ENCODE measurements at regions not wholly inside any gene's neighbourhood (a gene's known extent, or its start where the extent isn't known, plus 50 kb on each side); places are given as distances from the start of the nearest gene placed in this dataset.

- no peak for DNase-seq (ENCODE audit: low read depth, low spot score)
- no peak overlapping the region for H3K4me3 ChIP-seq (ENCODE audit: low read depth, low read length)
- TF ChIP-seq CTCF (IDR thresholded peaks at IDR 0.05; ENCODE audit: insufficient read depth, low read length, missing control alignments) = no peak
- ChIA-PET CTCF (interaction anchor here (0.6 kb wide), 2 partner anchors 87 to 133 kb away, joined by 3 read pairs; no protein-coding TSS in a partner anchor), POLR2A (no interaction called here)
These were observed 1130.3 kb downstream of the PCDH9 start for GRCh38 chr13:66099825-66100224.

DNA sequence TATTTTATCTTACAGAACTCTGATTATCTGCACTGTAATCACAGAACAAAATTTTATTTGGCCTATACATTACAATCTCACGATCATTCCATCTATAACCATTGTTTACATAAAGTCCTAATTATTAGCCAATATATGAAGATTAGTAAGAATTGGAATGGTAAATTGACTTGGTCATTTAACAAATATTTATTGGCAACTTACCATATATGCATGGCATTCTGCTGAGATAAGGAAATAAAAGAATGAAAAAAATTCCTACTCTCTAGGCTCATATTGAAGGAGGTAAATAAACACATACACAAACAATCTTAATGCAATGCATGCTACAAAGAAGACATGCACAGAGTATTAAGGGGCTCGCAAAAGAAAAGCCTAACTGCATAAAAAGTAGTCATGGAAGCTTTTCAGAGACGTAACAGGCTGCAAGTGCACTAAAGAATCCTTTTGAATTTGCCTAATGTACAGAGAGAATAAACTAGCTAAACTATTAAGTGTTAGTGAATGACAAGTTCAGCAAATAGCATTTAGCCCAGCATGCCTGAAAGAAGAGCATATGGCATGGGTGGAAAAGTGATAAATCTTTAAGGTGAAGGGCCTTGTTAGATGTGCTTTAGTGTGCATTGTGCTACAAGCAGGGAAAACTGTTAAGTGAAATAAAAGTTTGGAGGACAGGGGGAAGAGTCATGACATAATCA lies 1131.1 kb downstream of the PCDH9 start:
- ChIA-PET CTCF (no interaction called here), POLR2A (no interaction called here)
- DNase-seq (ENCODE audit: low read depth, low spot score) = no peak
- no peak for TF ChIP-seq CTCF (IDR thresholded peaks at IDR 0.05; ENCODE audit: insufficient read depth, low read length, missing control alignments)
- no peak overlapping the region for H3K4me3 ChIP-seq (ENCODE audit: low read depth, low read length)

DNA sequence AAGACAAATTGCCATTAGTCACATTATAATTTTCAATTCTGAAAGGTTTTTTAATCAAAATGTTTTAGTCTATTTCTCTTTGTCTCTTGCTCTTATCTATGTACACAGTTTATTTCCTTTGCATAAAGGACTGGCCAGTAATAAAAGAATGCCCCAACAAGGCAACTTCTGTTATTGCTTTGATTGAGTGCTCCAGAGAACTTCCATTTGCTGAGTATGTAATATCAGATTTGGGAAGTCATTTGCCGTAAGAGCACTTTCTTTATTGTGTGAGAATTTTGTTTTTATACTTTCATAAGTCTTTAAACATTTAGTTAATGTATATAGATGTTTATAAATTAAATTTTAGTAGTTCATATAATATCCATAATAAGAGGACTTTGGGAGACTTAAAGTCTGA lies 1140.4 kb downstream of the PCDH9 start:
- no peak overlapping the region for H3K4me3 ChIP-seq (ENCODE audit: low read depth, low read length)
- ChIA-PET POLR2A (no interaction called here), CTCF (no interaction called here)
- no peak for TF ChIP-seq CTCF (IDR thresholded peaks at IDR 0.05; ENCODE audit: insufficient read depth, low read length, missing control alignments)
- DNase-seq (ENCODE audit: low read depth, low spot score) = no peak

GRCh38 chr13:66087269-66087710 lies 1142.8 kb downstream of the PCDH9 start:
- ChIA-PET POLR2A (no interaction called here), CTCF (no interaction called here)
- no peak for TF ChIP-seq CTCF (IDR thresholded peaks at IDR 0.05; ENCODE audit: insufficient read depth, low read length, missing control alignments)
- no peak for DNase-seq (ENCODE audit: low read depth, low spot score)
- H3K4me3 ChIP-seq (ENCODE audit: low read depth, low read length) = no peak overlapping the region

DNA sequence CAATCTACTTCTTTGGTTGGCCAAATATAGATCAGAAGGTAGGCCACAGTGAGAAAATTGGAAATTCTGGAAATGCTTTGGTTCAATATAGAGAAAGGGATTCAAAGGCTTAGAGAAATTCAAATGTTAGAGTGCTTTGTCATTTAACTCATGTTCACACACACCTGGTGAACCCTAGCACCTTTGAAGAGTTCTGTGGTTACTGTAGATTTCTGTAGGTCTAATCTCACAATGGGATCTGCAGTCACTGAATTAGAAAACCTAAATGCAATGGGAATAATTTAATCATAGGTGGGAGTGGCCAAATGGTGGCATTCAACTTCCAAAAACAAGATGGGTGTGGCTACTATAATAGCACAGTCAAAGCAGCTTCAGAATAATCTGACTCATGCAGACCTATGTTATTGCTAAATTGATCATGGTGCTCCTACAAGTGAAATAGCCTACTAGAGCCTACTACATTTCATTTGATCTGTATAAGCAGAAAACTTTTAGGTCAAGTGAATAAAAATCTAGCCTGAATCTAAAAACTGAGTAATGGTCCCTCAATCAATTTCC lies 1152.9 kb downstream of the PCDH9 start:
- DNase-seq (ENCODE audit: low read depth, low spot score) = no peak
- CTCF ChIA-PET = no interaction called here
- TF ChIP-seq CTCF (IDR thresholded peaks at IDR 0.05; ENCODE audit: insufficient read depth, low read length, missing control alignments) = no peak
- POLR2A ChIA-PET = no interaction called here
- no peak overlapping the region for H3K4me3 ChIP-seq (ENCODE audit: low read depth, low read length)

GRCh38 chr13:66076417-66076816 lies 1153.7 kb downstream of the PCDH9 start:
- TF ChIP-seq CTCF (IDR thresholded peaks at IDR 0.05; ENCODE audit: insufficient read depth, low read length, missing control alignments) = no peak
- H3K4me3 ChIP-seq (ENCODE audit: low read depth, low read length) = no peak overlapping the region
- DNase-seq (ENCODE audit: low read depth, low spot score) = no peak
- ChIA-PET POLR2A (no interaction called here), CTCF (no interaction called here)
